ENCODE measurements at regions not wholly inside any gene's neighbourhood (a gene's known extent, or its start where the extent isn't known, plus 50 kb on each side); places are given as distances from the start of the nearest gene placed in this dataset.

GRCh38 chr11:107179829-107180228, 161.6 kb upstream of the GUCY1A2 start:
- Histone ChIP-seq H3K9me3 (ENCODE audit: control insufficient read depth, low read length) (no peaks in the 10 kb centered on the region), H3K27me3 (replicated peaks; ENCODE audit: control insufficient read depth, insufficient read depth, low read length) (no peaks in the 10 kb centered on the region), H3K4me1 (ENCODE audit: control insufficient read depth, insufficient read depth, low read length) (no peaks in the 10 kb centered on the region), H3K4me3 (ENCODE audit: low read length) (no peak overlapping the region), H3K36me3 (ENCODE audit: control insufficient read depth, insufficient read depth, low read length, severe bottlenecking) (no peaks in the 10 kb centered on the region), H3K9ac (ENCODE audit: low read length) (no peak overlapping the region)
- no peak for DNase-seq (ENCODE audit: low read depth)

- no peak for DNase-seq (ENCODE audit: low read depth)
Measured at GRCh38 chr11:107177106-107177477, 158.8 kb upstream of the GUCY1A2 start.

GRCh38 chr11:107176148-107177105, 158.2 kb upstream of the GUCY1A2 start:
- Histone ChIP-seq H3K4me3 (ENCODE audit: low read length) (no peak overlapping the region), H3K36me3 (ENCODE audit: control insufficient read depth, insufficient read depth, low read length, severe bottlenecking) (no peaks in the 10 kb centered on the region), H3K4me1 (ENCODE audit: control insufficient read depth, insufficient read depth, low read length) (no peaks in the 10 kb centered on the region), H3K9ac (ENCODE audit: low read length) (no peak overlapping the region), H3K27me3 (replicated peaks; ENCODE audit: control insufficient read depth, insufficient read depth, low read length) (no peaks in the 10 kb centered on the region), H3K9me3 (ENCODE audit: control insufficient read depth, low read length) (peaks cover 2% of the 10 kb centered on the region)
- no peak for DNase-seq (ENCODE audit: low read depth)

More at GRCh38 chr11:107177106-107177477, 158.8 kb upstream of the GUCY1A2 start:
- Histone ChIP-seq H3K27me3 (replicated peaks; ENCODE audit: control insufficient read depth, insufficient read depth, low read length) (no peaks in the 10 kb centered on the region), H3K4me3 (ENCODE audit: low read length) (no peak overlapping the region), H3K36me3 (ENCODE audit: control insufficient read depth, insufficient read depth, low read length, severe bottlenecking) (no peaks in the 10 kb centered on the region), H3K9me3 (ENCODE audit: control insufficient read depth, low read length) (peaks cover 2% of the 10 kb centered on the region), H3K4me1 (ENCODE audit: control insufficient read depth, insufficient read depth, low read length) (no peaks in the 10 kb centered on the region), H3K9ac (ENCODE audit: low read length) (no peak overlapping the region)

GRCh38 chr11:107174856-107175255, 156.6 kb upstream of the GUCY1A2 start:
- H3K9ac ChIP-seq (ENCODE audit: low read length) = no peak overlapping the region
- H3K4me3 ChIP-seq (ENCODE audit: low read length) = no peak overlapping the region
- H3K27me3 ChIP-seq (replicated peaks; ENCODE audit: control insufficient read depth, insufficient read depth, low read length) = no peaks in the 10 kb centered on the region

GRCh38 chr11:107172996-107173395, 154.7 kb upstream of the GUCY1A2 start:
- Histone ChIP-seq H3K4me1 (ENCODE audit: control insufficient read depth, insufficient read depth, low read length) (no peaks in the 10 kb centered on the region), H3K9ac (ENCODE audit: low read length) (no peak overlapping the region), H3K9me3 (ENCODE audit: control insufficient read depth, low read length) (peaks cover 12% of the 10 kb centered on the region), H3K36me3 (ENCODE audit: control insufficient read depth, insufficient read depth, low read length, severe bottlenecking) (no peaks in the 10 kb centered on the region), H3K4me3 (ENCODE audit: low read length) (no peak overlapping the region), H3K27me3 (replicated peaks; ENCODE audit: control insufficient read depth, insufficient read depth, low read length) (no peaks in the 10 kb centered on the region)
- DNase-seq (ENCODE audit: low read depth) = no peak

More at GRCh38 chr11:107174856-107175255, 156.6 kb upstream of the GUCY1A2 start:
- DNase-seq (ENCODE audit: low read depth) = no peak
- Histone ChIP-seq H3K9me3 (ENCODE audit: control insufficient read depth, low read length) (peaks cover 6% of the 10 kb centered on the region), H3K4me1 (ENCODE audit: control insufficient read depth, insufficient read depth, low read length) (no peaks in the 10 kb centered on the region), H3K36me3 (ENCODE audit: control insufficient read depth, insufficient read depth, low read length, severe bottlenecking) (no peaks in the 10 kb centered on the region)

- Histone ChIP-seq H3K27me3 (replicated peaks; ENCODE audit: control insufficient read depth, insufficient read depth, low read length) (no peaks in the 10 kb centered on the region), H3K4me3 (ENCODE audit: low read length) (no peak overlapping the region), H3K9ac (ENCODE audit: low read length) (no peak overlapping the region), H3K4me1 (ENCODE audit: control insufficient read depth, insufficient read depth, low read length) (peaks cover 23% of the 10 kb centered on the region), H3K36me3 (ENCODE audit: control insufficient read depth, insufficient read depth, low read length, severe bottlenecking) (no peaks in the 10 kb centered on the region), H3K9me3 (ENCODE audit: control insufficient read depth, low read length) (no peaks in the 10 kb centered on the region)
- no peak for DNase-seq (ENCODE audit: low read depth)
Measured at GRCh38 chr11:107157809-107158187, 139.5 kb upstream of the GUCY1A2 start.

GRCh38 chr11:107157146-107157808, 139.0 kb upstream of the GUCY1A2 start:
- DNase-seq (ENCODE audit: low read depth) = no peak
- Histone ChIP-seq H3K36me3 (ENCODE audit: control insufficient read depth, insufficient read depth, low read length, severe bottlenecking) (no peaks in the 10 kb centered on the region), H3K27me3 (replicated peaks; ENCODE audit: control insufficient read depth, insufficient read depth, low read length) (no peaks in the 10 kb centered on the region), H3K4me1 (ENCODE audit: control insufficient read depth, insufficient read depth, low read length) (peaks cover 23% of the 10 kb centered on the region), H3K4me3 (ENCODE audit: low read length) (no peak overlapping the region), H3K9me3 (ENCODE audit: control insufficient read depth, low read length) (no peaks in the 10 kb centered on the region), H3K9ac (ENCODE audit: low read length) (no peak overlapping the region)

GRCh38 chr11:107151579-107151978, 133.3 kb upstream of the GUCY1A2 start:
- no peak for DNase-seq (ENCODE audit: low read depth)
- no peak overlapping the region for H3K4me3 ChIP-seq (ENCODE audit: low read length)
- no peak overlapping the region for H3K9ac ChIP-seq (ENCODE audit: low read length)
- H3K4me1 ChIP-seq (ENCODE audit: control insufficient read depth, insufficient read depth, low read length) = no peaks in the 10 kb centered on the region
- H3K27me3 ChIP-seq (replicated peaks; ENCODE audit: control insufficient read depth, insufficient read depth, low read length) = no peaks in the 10 kb centered on the region
- no peaks in the 10 kb centered on the region for H3K9me3 ChIP-seq (ENCODE audit: control insufficient read depth, low read length)
- H3K36me3 ChIP-seq (ENCODE audit: control insufficient read depth, insufficient read depth, low read length, severe bottlenecking) = no peaks in the 10 kb centered on the region

GRCh38 chr11:107151158-107151557, 132.9 kb upstream of the GUCY1A2 start:
- Histone ChIP-seq H3K4me1 (ENCODE audit: control insufficient read depth, insufficient read depth, low read length) (no peaks in the 10 kb centered on the region), H3K4me3 (ENCODE audit: low read length) (no peak overlapping the region), H3K27me3 (replicated peaks; ENCODE audit: control insufficient read depth, insufficient read depth, low read length) (no peaks in the 10 kb centered on the region), H3K36me3 (ENCODE audit: control insufficient read depth, insufficient read depth, low read length, severe bottlenecking) (no peaks in the 10 kb centered on the region), H3K9ac (ENCODE audit: low read length) (no peak overlapping the region), H3K9me3 (ENCODE audit: control insufficient read depth, low read length) (no peaks in the 10 kb centered on the region)
- DNase-seq (ENCODE audit: low read depth) = no peak

- Histone ChIP-seq H3K9me3 (ENCODE audit: control insufficient read depth, low read length) (no peaks in the 10 kb centered on the region), H3K27me3 (replicated peaks; ENCODE audit: control insufficient read depth, insufficient read depth, low read length) (no peaks in the 10 kb centered on the region), H3K9ac (ENCODE audit: low read length) (no peak overlapping the region), H3K4me3 (ENCODE audit: low read length) (no peak overlapping the region), H3K4me1 (ENCODE audit: control insufficient read depth, insufficient read depth, low read length) (no peaks in the 10 kb centered on the region), H3K36me3 (ENCODE audit: control insufficient read depth, insufficient read depth, low read length, severe bottlenecking) (no peaks in the 10 kb centered on the region)
- no peak for DNase-seq (ENCODE audit: low read depth)
Measured at GRCh38 chr11:107140983-107141382, 122.7 kb upstream of the GUCY1A2 start.

GRCh38 chr11:107139396-107139795, 121.1 kb upstream of the GUCY1A2 start:
- Histone ChIP-seq H3K9ac (ENCODE audit: low read length) (no peak overlapping the region), H3K27me3 (replicated peaks; ENCODE audit: control insufficient read depth, insufficient read depth, low read length) (no peaks in the 10 kb centered on the region), H3K36me3 (ENCODE audit: control insufficient read depth, insufficient read depth, low read length, severe bottlenecking) (no peaks in the 10 kb centered on the region), H3K4me1 (ENCODE audit: control insufficient read depth, insufficient read depth, low read length) (no peaks in the 10 kb centered on the region), H3K4me3 (ENCODE audit: low read length) (no peak overlapping the region), H3K9me3 (ENCODE audit: control insufficient read depth, low read length) (no peaks in the 10 kb centered on the region)
- DNase-seq (ENCODE audit: low read depth) = no peak

Data from adipocyte (in vitro differentiated cells).